SU-DHL-6 (cell line): ENCODE measurements at regions not wholly inside any gene's neighbourhood (a gene's known extent, or its start where the extent isn't known, plus 50 kb on each side); places are given as distances from the start of the nearest gene placed in this dataset.

Experiments used
- CTCF ChIP-seq: fragments of 200-600 bp; sonication (generic); IDR thresholded peaks from one replicate; pipeline ENCODE4 v1.5.1; 2017; ENCODE audit warnings: antibody characterized with exemption, mild to moderate bottlenecking, low read length, moderate library complexity; ENCODE audit not compliant: insufficient read depth, poor library complexity, severe bottlenecking
- EZH2phosphoT487 ChIP-seq: fragments of 200-600 bp; sonication (generic), shearing (Covaris generic); conservative IDR thresholded peaks from 2 replicates; pipeline ENCODE4 v1.6.1; 2018; ENCODE audit warnings: mild to moderate bottlenecking, antibody characterized with exemption, low read length, moderate library complexity, mixed read lengths

GRCh38 chr15:88334436-88334835, 77.9 kb upstream of the NTRK3 start:
- TF ChIP-seq CTCF (no peak), EZH2phosphoT487 (no peak)
